ENCODE measurements at regions not wholly inside any gene's neighbourhood (a gene's known extent, or its start where the extent isn't known, plus 50 kb on each side); places are given as distances from the start of the nearest gene placed in this dataset.

DNA sequence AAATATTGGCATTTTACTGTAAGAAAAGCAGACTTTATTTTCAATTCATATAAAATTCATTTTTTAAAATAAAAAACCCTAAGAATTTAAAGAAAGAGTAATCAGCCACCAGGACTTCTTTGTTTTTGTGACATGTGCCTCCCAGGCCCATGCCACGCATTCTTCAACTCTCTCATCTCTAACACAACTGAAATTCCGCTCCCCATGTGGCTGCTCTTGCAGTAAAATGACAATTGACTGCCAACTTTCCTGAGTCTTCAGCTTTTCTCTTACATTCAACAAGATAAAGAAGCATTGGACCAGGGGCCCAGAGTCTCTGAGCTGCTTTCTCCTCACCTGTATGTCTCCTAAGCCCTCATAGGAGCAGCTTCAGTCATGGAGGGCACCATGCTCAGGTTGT lies 372.1 kb downstream of the UQCRFS1 start:
- ChIA-PET CTCF (interaction anchor here (1.1 to 1.5 kb wide), 2 partner anchors 17 to 38 kb away, joined by 4 to 5 read pairs; no protein-coding TSS in a partner anchor), POLR2A (no interaction called here)
- no peaks in the 10 kb centered on the region; a peak in 1 of 3 replicates for H3K36me3 ChIP-seq (ENCODE audit: control insufficient read depth in 2 of 2, insufficient read depth in 1 of 2, low read length in 2 of 2)
- TF ChIP-seq ZNF324 (tag by site-specific recombination; IDR thresholded peaks at IDR 0.05) (no peak), ZNF529 (tag by site-specific recombination; IDR thresholded peaks at IDR 0.05; ENCODE audit: insufficient replicate concordance) (no peak), ZNF354C (tag by site-specific recombination; IDR thresholded peaks at IDR 0.05; ENCODE audit: borderline replicate concordance, low read depth) (no peak), ZNF169 (tag by site-specific recombination; IDR thresholded peaks at IDR 0.05) (no peak), ZNF223 (tag by site-specific recombination; IDR thresholded peaks at IDR 0.05) (no peak), SETDB1 (IDR thresholded peaks at IDR 0.05; ENCODE audit: insufficient read length, low read length) (no peak), ZNF501 (tag by site-specific recombination; IDR thresholded peaks at IDR 0.05) (no peak), ZNF239 (tag by site-specific recombination; IDR thresholded peaks at IDR 0.05) (no peak), ZNF561 (tag by site-specific recombination; IDR thresholded peaks at IDR 0.05; ENCODE audit: borderline replicate concordance) (no peak), ZBTB6 (tag by site-specific recombination; IDR thresholded peaks at IDR 0.05) (no peak), ZNF114 (tag by site-specific recombination; IDR thresholded peaks at IDR 0.05) (no peak), ZNF146 (tag by site-specific recombination; IDR thresholded peaks at IDR 0.05) (no peak), BCL6B (tag by site-specific recombination; IDR thresholded peaks at IDR 0.05) (no peak), ZNF394 (tag by site-specific recombination; IDR thresholded peaks at IDR 0.05; ENCODE audit: borderline replicate concordance) (no peak), ZNF248 (tag by site-specific recombination; IDR thresholded peaks at IDR 0.05) (no peak)
- TF ChIP-seq, protein P1, sequence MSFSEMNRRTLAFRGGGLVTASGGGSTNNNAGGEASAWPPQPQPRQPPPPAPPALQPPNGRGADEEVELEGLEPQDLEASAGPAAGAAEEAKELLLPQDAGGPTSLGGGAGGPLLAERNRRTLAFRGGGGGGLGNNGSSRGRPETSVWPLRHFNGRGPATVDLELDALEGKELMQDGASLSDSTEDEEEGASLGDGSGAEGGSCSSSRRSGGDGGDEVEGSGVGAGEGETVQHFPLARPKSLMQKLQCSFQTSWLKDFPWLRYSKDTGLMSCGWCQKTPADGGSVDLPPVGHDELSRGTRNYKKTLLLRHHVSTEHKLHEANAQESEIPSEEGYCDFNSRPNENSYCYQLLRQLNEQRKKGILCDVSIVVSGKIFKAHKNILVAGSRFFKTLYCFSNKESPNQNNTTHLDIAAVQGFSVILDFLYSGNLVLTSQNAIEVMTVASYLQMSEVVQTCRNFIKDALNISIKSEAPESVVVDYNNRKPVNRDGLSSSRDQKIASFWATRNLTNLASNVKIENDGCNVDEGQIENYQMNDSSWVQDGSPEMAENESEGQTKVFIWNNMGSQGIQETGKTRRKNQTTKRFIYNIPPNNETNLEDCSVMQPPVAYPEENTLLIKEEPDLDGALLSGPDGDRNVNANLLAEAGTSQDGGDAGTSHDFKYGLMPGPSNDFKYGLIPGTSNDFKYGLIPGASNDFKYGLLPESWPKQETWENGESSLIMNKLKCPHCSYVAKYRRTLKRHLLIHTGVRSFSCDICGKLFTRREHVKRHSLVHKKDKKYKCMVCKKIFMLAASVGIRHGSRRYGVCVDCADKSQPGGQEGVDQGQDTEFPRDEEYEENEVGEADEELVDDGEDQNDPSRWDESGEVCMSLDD (tag by site-specific recombination; IDR thresholded peaks at IDR 0.05) = no peak
- TF ChIP-seq, protein P2, sequence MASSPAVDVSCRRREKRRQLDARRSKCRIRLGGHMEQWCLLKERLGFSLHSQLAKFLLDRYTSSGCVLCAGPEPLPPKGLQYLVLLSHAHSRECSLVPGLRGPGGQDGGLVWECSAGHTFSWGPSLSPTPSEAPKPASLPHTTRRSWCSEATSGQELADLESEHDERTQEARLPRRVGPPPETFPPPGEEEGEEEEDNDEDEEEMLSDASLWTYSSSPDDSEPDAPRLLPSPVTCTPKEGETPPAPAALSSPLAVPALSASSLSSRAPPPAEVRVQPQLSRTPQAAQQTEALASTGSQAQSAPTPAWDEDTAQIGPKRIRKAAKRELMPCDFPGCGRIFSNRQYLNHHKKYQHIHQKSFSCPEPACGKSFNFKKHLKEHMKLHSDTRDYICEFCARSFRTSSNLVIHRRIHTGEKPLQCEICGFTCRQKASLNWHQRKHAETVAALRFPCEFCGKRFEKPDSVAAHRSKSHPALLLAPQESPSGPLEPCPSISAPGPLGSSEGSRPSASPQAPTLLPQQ (tag by site-specific recombination; IDR thresholded peaks at IDR 0.05) = no peak
- no peak overlapping the region for H3K27ac ChIP-seq (ENCODE audit: extremely low read depth, low read depth, low read length)
- peaks cover 2% of the 10 kb centered on the region; the same call in 1 of the 2 replicates for H3K9me3 ChIP-seq (ENCODE audit: control insufficient read depth, insufficient read depth, low read depth, low read length)
- no peak overlapping the region for H3K4me3 ChIP-seq (ENCODE audit: low read depth, low read length)
- H3K4me1 ChIP-seq (ENCODE audit: control insufficient read depth, insufficient read depth, low read length) = no peaks in the 10 kb centered on the region

GRCh38 chr19:28839455-28839854 lies 373.5 kb downstream of the UQCRFS1 start:
- CTCF ChIA-PET = interaction anchor here (1.1 kb wide), 1 partner anchor 17 kb away, joined by 4 read pairs; no protein-coding TSS in a partner anchor
- H3K4me1 ChIP-seq (ENCODE audit: control insufficient read depth, insufficient read depth, low read length) = no peaks in the 10 kb centered on the region
- POLR2A ChIA-PET = no interaction called here
- no peaks in the 10 kb centered on the region; a peak in 1 of 3 replicates for H3K36me3 ChIP-seq (ENCODE audit: control insufficient read depth in 2 of 2, insufficient read depth in 1 of 2, low read length in 2 of 2)
- H3K9me3 ChIP-seq (ENCODE audit: control insufficient read depth, insufficient read depth, low read depth, low read length) = peaks cover 2% of the 10 kb centered on the region; the same call in 1 of the 2 replicates
- H3K27ac ChIP-seq (ENCODE audit: extremely low read depth, low read depth, low read length) = no peak overlapping the region
- no peak overlapping the region for H3K4me3 ChIP-seq (ENCODE audit: low read depth, low read length)
- TF ChIP-seq ZNF155 (tag by site-specific recombination; IDR thresholded peaks at IDR 0.05) = no peak
- no peak for TF ChIP-seq ZFHX2 (tag by site-specific recombination; conservative IDR thresholded peaks at IDR 0.05)
- TF ChIP-seq SP3 (tag by site-specific recombination; IDR thresholded peaks at IDR 0.05) = no peak
- no peak for TF ChIP-seq ZNF626 (tag by site-specific recombination; IDR thresholded peaks at IDR 0.05)
- TF ChIP-seq HOXA7 (CRISPR knock-in tag; IDR thresholded peaks at IDR 0.05; ENCODE audit: borderline replicate concordance) = no peak
- TF ChIP-seq ZNF10 (tag by site-specific recombination; IDR thresholded peaks at IDR 0.05) = no peak
- no peak for TF ChIP-seq HOXC10 (CRISPR knock-in tag; IDR thresholded peaks at IDR 0.05)
- no peak for TF ChIP-seq MYNN (tag by site-specific recombination; IDR thresholded peaks at IDR 0.05; ENCODE audit: borderline replicate concordance)
- TF ChIP-seq ZNF701 (tag by site-specific recombination; IDR thresholded peaks at IDR 0.05) = no peak
- peak; percentile 82 for TF ChIP-seq SCRT2 (tag by site-specific recombination; IDR thresholded peaks at IDR 0.05)
- TF ChIP-seq ZFP3 (tag by site-specific recombination; IDR thresholded peaks at IDR 0.05; ENCODE audit: low read depth) = no peak
- no peak for TF ChIP-seq ZNF292 (tag by site-specific recombination; IDR thresholded peaks at IDR 0.05; ENCODE audit: borderline replicate concordance, low read depth)
- peak; percentile 55; the same call in 1 of the 2 replicates for TF ChIP-seq SCRT1 (tag by site-specific recombination; IDR thresholded peaks at IDR 0.05; ENCODE audit: borderline replicate concordance)
